HG03558 (cell line): ENCODE measurements at regions not wholly inside any gene's neighbourhood (a gene's known extent, or its start where the extent isn't known, plus 50 kb on each side); places are given as distances from the start of the nearest gene placed in this dataset.
"Not testable (repeated sequence)": the region's sequence is repeated elsewhere in the genome, so short reads cannot be mapped to it uniquely, and the experiment has no call there.

Source experiments
- ATAC-seq: cut with Tn5 transposase; IDR thresholded peaks from one replicate; pipeline ENCODE4 v1.9.1; 2021; ENCODE audit warnings: moderate number of reproducible peaks; ENCODE audit not compliant: unreplicated experiment; ENCODE audit errors: extremely low read depth

GRCh38 chr2:181737302-181737701 lies 57.0 kb upstream of the NEUROD1 start:
- ATAC-seq, result not testable (repeated sequence)

GRCh38 chr2:181738074-181738473 lies 57.8 kb upstream of the NEUROD1 start:
- no peak for ATAC-seq

GRCh38 chr2:181738563-181738962 lies 58.2 kb upstream of the NEUROD1 start:
- no peak for ATAC-seq

- ATAC-seq, result no peak
These were observed 61.4 kb upstream of the NEUROD1 start for GRCh38 chr2:181741756-181742155.

- no peak for ATAC-seq
These were observed 62.0 kb upstream of the NEUROD1 start for GRCh38 chr2:181742361-181742760.

GRCh38 chr2:181742922-181743722 lies 62.8 kb upstream of the NEUROD1 start:
- ATAC-seq, result no peak

- no peak for ATAC-seq
These were observed 63.4 kb upstream of the NEUROD1 start for GRCh38 chr2:181743723-181744031.

GRCh38 chr2:181745796-181746540 lies 65.7 kb upstream of the NEUROD1 start:
- no peak for ATAC-seq

GRCh38 chr2:181746844-181747243 lies 66.5 kb upstream of the NEUROD1 start:
- no peak for ATAC-seq

- ATAC-seq, result no peak
These were observed 70.0 kb upstream of the NEUROD1 start for GRCh38 chr2:181750305-181750704.

- no peak for ATAC-seq
These were observed 71.1 kb upstream of the NEUROD1 start for GRCh38 chr2:181751266-181752030.

GRCh38 chr2:181752301-181752700 lies 72.0 kb upstream of the NEUROD1 start:
- ATAC-seq, result no peak

- ATAC-seq, result no peak
These were observed 73.4 kb upstream of the NEUROD1 start for GRCh38 chr2:181753686-181754085.

GRCh38 chr2:181754105-181754504 lies 73.8 kb upstream of the NEUROD1 start:
- ATAC-seq, result no peak

- ATAC-seq, result no peak
These were observed 74.9 kb upstream of the NEUROD1 start for GRCh38 chr2:181755181-181755580.

- no peak for ATAC-seq
These were observed 80.2 kb upstream of the NEUROD1 start for GRCh38 chr2:181760521-181760920.

GRCh38 chr2:181761175-181761574 lies 80.9 kb upstream of the NEUROD1 start:
- no peak for ATAC-seq

GRCh38 chr2:181762000-181762399 lies 81.7 kb upstream of the NEUROD1 start:
- ATAC-seq, result no peak

GRCh38 chr2:181762848-181763247 lies 82.5 kb upstream of the NEUROD1 start:
- ATAC-seq, result no peak

GRCh38 chr2:181763423-181763822 lies 83.1 kb upstream of the NEUROD1 start:
- no peak for ATAC-seq
